K562 (cell line): ENCODE measurements at regions not wholly inside any gene's neighbourhood (a gene's known extent, or its start where the extent isn't known, plus 50 kb on each side); places are given as distances from the start of the nearest gene placed in this dataset.
A peak's percentile ranks its signal among the peaks of the same experiment; 100 is the strongest.

ENCODE experiments used
- ATAC-seq: fragments of 200-7000 bp; cut with Tn5 transposase; 3 replicates; pipeline ENCODE4 v1.9.1; 2020; ENCODE audit warnings: moderate library complexity
- BruUV-seq: library from RNA; stranded (reverse); fragments of 400-500 nt; replicated peaks from 2 replicates; lab custom pipeline; 2021; lab: Mats Ljungman, UMichigan
- CTCF ChIA-PET: fragments of 300-600 bp; formaldehyde crosslinking; extraction: SDS; loops from one replicate; lab custom pipeline; 2021; ENCODE audit warnings: low intra/inter-chr PET ratio; lab: Yijun Ruan, JAX
- POLR2A ChIA-PET: fragments of 300-600, 350-650 bp; sonication (Branson Sonifier 250); formaldehyde crosslinking; extraction: SDS; loops from one replicate; lab custom pipeline; 2021; ENCODE audit warnings: antibody characterized with exemption, inconsistent platforms; lab: Yijun Ruan, JAX
- DNase-seq, 4 experiments: peaks; one replicate each; pipeline versions ENCODE4 v3.0.0 to v3.0.0-alpha.2; 2011 to 2018; ENCODE audit warnings: low spot score in 3 of 4, mixed read lengths in 3 of 4; ENCODE audit errors: extremely low read depth in 1 of 4
- FAIRE-seq: peaks from 2 replicates; lab custom pipeline; 2011; peaks lifted over from hg19 to GRCh38; lab: Jason Lieb, UNC
- H2AFZ ChIP-seq: 2 replicates; pipeline ENCODE4 v1.6.0; 2011; ENCODE audit warnings: low read depth, low read length, control low read depth, inconsistent platforms
- H3K27ac ChIP-seq: fragments of 200-600 bp; 3 replicates; pipeline ENCODE4 v1.8.0; 2011; ENCODE audit warnings: low read depth, mild to moderate bottlenecking, control low read depth, inconsistent platforms, low read length, moderate library complexity, mixed read lengths; ENCODE audit errors: extremely low read depth
- H3K27me3 ChIP-seq, 2 experiments: fragments of 300-600 bp in 1 of 2; 2 replicates in 1 of 2; 3 replicates in 1 of 2; pipeline versions ENCODE4 v1.6.0 to v1.8.0; 2011; ENCODE audit warnings: inconsistent platforms in 2 of 2, low read length in 2 of 2, mild to moderate bottlenecking in 1 of 2, mixed read lengths in 1 of 2, moderate library complexity in 1 of 2; ENCODE audit not compliant: control insufficient read depth in 2 of 2, insufficient read depth in 2 of 2
- H3K36me3 ChIP-seq: fragments of 300-600 bp; 3 replicates; pipeline ENCODE4 v1.8.0; 2011; ENCODE audit warnings: mild to moderate bottlenecking, low read length, inconsistent platforms; ENCODE audit not compliant: control insufficient read depth, insufficient read depth
- H3K4me1 ChIP-seq, 2 experiments: fragments of 200-600 bp in 1 of 2; replicated peaks in 1 of 2; 2 replicates in 1 of 2; 3 replicates in 1 of 2; pipeline versions ENCODE4 v1.5.1 to v1.8.0; 2011; ENCODE audit warnings: inconsistent platforms in 2 of 2, low read length in 2 of 2, mild to moderate bottlenecking in 1 of 2, mixed read lengths in 1 of 2, moderate library complexity in 1 of 2; ENCODE audit not compliant: control insufficient read depth in 2 of 2, insufficient read depth in 2 of 2
- H3K4me2 ChIP-seq: 2 replicates; pipeline ENCODE4 v1.6.1; 2011; ENCODE audit warnings: low read length, control low read depth, inconsistent platforms, mixed read lengths; ENCODE audit not compliant: insufficient read depth
- H3K4me3 ChIP-seq: fragments of 200-600 bp; sonication (generic), shearing (Covaris generic); 2 replicates; pipeline ENCODE4 v1.5.1; 2016; ENCODE audit warnings: control low read depth, inconsistent platforms
- H3K79me2 ChIP-seq: fragments of 200-600 bp; 3 replicates; pipeline ENCODE4 v1.8.0; 2011; ENCODE audit warnings: low read length, inconsistent platforms; ENCODE audit not compliant: control insufficient read depth, insufficient read depth
- H3K9ac ChIP-seq, 2 experiments: 2 replicates each; pipeline versions ENCODE4 v1.6.0 to v1.6.1; 2011; ENCODE audit warnings: low read depth in 2 of 2, low read length in 2 of 2, control low read depth in 1 of 2, inconsistent platforms in 1 of 2, mild to moderate bottlenecking in 1 of 2, mixed read lengths in 1 of 2; ENCODE audit not compliant: insufficient read depth in 1 of 2
- H3K9me1 ChIP-seq: one replicate; pipeline ENCODE4 v1.6.0; 2011; ENCODE audit warnings: inconsistent platforms, mild to moderate bottlenecking, low read length, moderate library complexity; ENCODE audit not compliant: control insufficient read depth, insufficient read depth
- H3K9me3 ChIP-seq: replicated peaks from 2 replicates; pipeline ENCODE4 v1.5.1; 2011; ENCODE audit warnings: low read depth, low read length, inconsistent platforms; ENCODE audit not compliant: control insufficient read depth, insufficient read depth
- H4K20me1 ChIP-seq: replicated peaks from 2 replicates; pipeline ENCODE4 v1.6.1; 2011; ENCODE audit warnings: low read length, inconsistent platforms, mixed read lengths; ENCODE audit not compliant: control insufficient read depth, insufficient read depth
- ARID2 ChIP-seq: fragments of 450-650 bp; IDR thresholded peaks from 2 replicates; pipeline ENCODE4 v1.6.1; 2017; ENCODE audit warnings: antibody characterized with exemption, mild to moderate bottlenecking
- ZNF75A ChIP-seq: fragments of 450-650 bp; formaldehyde crosslinking; IDR thresholded peaks from 2 replicates; pipeline ENCODE4 v1.4.0; 2020; ENCODE audit warnings: mild to moderate bottlenecking
- WGBS: fragments of 100-300 bp; shearing (Covaris generic); methylation state at CpG from one replicate; pipeline ENCODE4 v1.1.6; 2016; ENCODE audit warnings: low coverage, mixed read lengths; ENCODE audit not compliant: insufficient coverage; ENCODE audit errors: missing lambda C conversion rate; 5-methylcytosine and 5-hydroxymethylcytosine counted together
- in situ Hi-C: fragments of 300-500 bp; cut with MboI; formaldehyde crosslinking; loops from 4 replicates; pipeline ENCODE4 v1.15.0; 2018; ENCODE audit warnings: inconsistent platforms, mixed read lengths
- intact Hi-C: fragments of 100-400 bp; cut with micrococcal nuclease; formaldehyde crosslinking; loops from 2 replicates; pipeline ENCODE4 v1.14.2; 2022
- TF ChIP-seq, protein P1 (sequence below): fragments of 450-650 bp; formaldehyde crosslinking; IDR thresholded peaks from 2 replicates; pipeline ENCODE4 v1.4.0; 2020; ENCODE audit warnings: mild to moderate bottlenecking, moderate library complexity
- TF ChIP-seq, protein P2 (sequence below): sonication (generic); formaldehyde crosslinking; IDR thresholded peaks from 2 replicates; pipeline ENCODE4 v1.8.1; 2023; ENCODE audit warnings: mild to moderate bottlenecking, missing genetic modification reagents
- TF ChIP-seq, protein P3 (sequence below), 2 experiments: fragments of 450-650 bp; formaldehyde crosslinking in 1 of 2; IDR thresholded peaks; 2 replicates each; pipeline versions ENCODE4 v1.4.0 to v1.6.1; 2014 to 2020; ENCODE audit warnings: mild to moderate bottlenecking in 2 of 2, borderline replicate concordance in 1 of 2, low read depth in 1 of 2
- TF ChIP-seq, protein P4 (sequence below): sonication (generic); formaldehyde crosslinking; IDR thresholded peaks from 2 replicates; pipeline ENCODE4 v1.8.1; 2023; ENCODE audit warnings: mild to moderate bottlenecking, missing genetic modification reagents, moderate library complexity

DNA sequence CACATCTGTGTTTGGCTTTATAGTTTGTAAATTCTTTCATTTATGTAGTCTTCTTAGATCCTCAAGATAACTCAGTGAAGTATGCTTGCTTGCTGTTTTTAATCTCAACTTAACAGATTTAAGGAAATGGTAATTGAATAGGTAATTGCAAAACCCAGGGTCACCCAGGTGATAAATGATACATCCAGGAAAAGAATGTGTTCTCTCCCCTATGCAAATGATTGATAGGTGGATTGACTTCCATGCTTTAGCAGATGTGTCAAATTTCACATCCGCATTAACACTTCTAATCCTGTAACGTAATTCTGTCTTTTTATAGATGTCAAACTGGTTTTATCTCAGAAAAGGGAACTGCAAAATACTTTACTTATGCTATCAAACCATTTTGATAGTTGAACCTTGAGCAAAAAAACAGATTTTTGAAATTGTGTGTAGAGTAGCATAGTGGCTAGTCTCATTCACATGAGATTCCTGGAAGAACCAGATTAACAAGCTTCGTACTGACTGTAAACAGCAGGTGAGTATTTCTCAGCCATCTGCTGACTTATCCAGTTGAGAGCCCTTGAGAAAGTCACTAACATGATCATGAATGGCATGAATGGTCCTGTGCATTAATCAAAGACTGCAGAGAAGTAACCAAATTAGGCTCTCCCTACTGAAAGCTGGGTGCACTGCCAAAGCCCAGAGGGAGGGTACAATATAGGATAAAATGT, 86.7 kb upstream of the PAM start (continued):
- TF ChIP-seq, protein P1, sequence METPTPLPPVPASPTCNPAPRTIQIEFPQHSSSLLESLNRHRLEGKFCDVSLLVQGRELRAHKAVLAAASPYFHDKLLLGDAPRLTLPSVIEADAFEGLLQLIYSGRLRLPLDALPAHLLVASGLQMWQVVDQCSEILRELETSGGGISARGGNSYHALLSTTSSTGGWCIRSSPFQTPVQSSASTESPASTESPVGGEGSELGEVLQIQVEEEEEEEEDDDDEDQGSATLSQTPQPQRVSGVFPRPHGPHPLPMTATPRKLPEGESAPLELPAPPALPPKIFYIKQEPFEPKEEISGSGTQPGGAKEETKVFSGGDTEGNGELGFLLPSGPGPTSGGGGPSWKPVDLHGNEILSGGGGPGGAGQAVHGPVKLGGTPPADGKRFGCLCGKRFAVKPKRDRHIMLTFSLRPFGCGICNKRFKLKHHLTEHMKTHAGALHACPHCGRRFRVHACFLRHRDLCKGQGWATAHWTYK (CRISPR knock-in tag): no peak
- TF ChIP-seq ARID2: no peak

DNA sequence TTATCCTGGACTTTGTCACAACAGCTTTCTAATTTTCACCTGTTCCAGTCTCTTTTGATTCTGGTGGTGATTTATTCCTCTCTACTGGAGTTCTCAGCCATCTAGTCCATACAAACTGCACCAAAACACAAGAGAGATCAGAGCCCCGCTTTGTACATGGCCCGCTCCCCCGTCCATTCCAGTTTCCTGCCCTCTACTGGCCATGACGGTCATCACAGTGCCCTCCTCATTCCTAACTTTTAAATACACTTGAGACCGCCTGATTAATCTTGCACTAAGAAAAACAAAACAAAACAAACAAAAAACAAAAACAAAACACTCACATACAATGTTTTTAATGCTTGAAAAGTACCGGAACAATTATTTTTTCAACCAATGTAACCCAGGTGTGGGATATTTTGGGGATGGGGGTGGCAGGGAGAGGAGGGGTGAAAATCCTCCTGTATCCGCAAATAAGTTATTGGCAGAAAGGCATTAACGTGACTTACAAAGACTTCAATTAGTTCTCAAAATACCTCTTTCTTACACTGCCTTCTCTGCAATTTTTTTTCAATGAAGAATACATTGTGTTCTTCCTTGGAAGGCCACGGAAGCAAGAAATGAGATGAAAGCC, 84.8 kb upstream of the PAM start:
- ATAC-seq (peak; percentile 100), DNase-seq (peak; percentile 66 to 76 (median 70)), FAIRE-seq (peak; percentile 84)
- BruUV-seq: no TSS peak
- H3K9me3 ChIP-seq: no peaks in the 10 kb centered on the region
- intact Hi-C loops (loop anchor here (5.0 kb wide), 1 partner anchor 88 kb away; no protein-coding TSS in a partner anchor), in situ Hi-C loops (no loop called here)
- H3K4me1 ChIP-seq: no peaks in the 10 kb centered on the region; a peak in 1 of 5 replicates
- no peaks in the 10 kb centered on the region for H3K36me3 ChIP-seq
- H4K20me1 ChIP-seq: no peaks in the 10 kb centered on the region
- no peaks in the 10 kb centered on the region for H3K79me2 ChIP-seq
- WGBS: under 1% methylated on average over 9 of the region's 9 CpGs
- H3K9me1 ChIP-seq: no peaks in the 10 kb centered on the region
- peak overlapping the region; percentile 58 for H3K4me2 ChIP-seq
- ChIA-PET POLR2A (no interaction called here), CTCF (no interaction called here)
- no peaks in the 10 kb centered on the region for H3K27me3 ChIP-seq
- peak overlapping the region; percentile 78 for H2AFZ ChIP-seq
- peak overlapping the region; percentile 37 for H3K4me3 ChIP-seq
- H3K27ac ChIP-seq: peak overlapping the region; percentile 74
- peak overlapping the region in 1 of 2 experiments; percentile 67; a peak in 2 of 4 replicates for H3K9ac ChIP-seq
- TF ChIP-seq, protein P2, sequence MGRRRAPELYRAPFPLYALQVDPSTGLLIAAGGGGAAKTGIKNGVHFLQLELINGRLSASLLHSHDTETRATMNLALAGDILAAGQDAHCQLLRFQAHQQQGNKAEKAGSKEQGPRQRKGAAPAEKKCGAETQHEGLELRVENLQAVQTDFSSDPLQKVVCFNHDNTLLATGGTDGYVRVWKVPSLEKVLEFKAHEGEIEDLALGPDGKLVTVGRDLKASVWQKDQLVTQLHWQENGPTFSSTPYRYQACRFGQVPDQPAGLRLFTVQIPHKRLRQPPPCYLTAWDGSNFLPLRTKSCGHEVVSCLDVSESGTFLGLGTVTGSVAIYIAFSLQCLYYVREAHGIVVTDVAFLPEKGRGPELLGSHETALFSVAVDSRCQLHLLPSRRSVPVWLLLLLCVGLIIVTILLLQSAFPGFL (CRISPR knock-in tag): no peak
- no peak for TF ChIP-seq ZNF75A
- TF ChIP-seq, protein P3, sequence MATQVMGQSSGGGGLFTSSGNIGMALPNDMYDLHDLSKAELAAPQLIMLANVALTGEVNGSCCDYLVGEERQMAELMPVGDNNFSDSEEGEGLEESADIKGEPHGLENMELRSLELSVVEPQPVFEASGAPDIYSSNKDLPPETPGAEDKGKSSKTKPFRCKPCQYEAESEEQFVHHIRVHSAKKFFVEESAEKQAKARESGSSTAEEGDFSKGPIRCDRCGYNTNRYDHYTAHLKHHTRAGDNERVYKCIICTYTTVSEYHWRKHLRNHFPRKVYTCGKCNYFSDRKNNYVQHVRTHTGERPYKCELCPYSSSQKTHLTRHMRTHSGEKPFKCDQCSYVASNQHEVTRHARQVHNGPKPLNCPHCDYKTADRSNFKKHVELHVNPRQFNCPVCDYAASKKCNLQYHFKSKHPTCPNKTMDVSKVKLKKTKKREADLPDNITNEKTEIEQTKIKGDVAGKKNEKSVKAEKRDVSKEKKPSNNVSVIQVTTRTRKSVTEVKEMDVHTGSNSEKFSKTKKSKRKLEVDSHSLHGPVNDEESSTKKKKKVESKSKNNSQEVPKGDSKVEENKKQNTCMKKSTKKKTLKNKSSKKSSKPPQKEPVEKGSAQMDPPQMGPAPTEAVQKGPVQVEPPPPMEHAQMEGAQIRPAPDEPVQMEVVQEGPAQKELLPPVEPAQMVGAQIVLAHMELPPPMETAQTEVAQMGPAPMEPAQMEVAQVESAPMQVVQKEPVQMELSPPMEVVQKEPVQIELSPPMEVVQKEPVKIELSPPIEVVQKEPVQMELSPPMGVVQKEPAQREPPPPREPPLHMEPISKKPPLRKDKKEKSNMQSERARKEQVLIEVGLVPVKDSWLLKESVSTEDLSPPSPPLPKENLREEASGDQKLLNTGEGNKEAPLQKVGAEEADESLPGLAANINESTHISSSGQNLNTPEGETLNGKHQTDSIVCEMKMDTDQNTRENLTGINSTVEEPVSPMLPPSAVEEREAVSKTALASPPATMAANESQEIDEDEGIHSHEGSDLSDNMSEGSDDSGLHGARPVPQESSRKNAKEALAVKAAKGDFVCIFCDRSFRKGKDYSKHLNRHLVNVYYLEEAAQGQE (IDR thresholded peaks at IDR 0.05; ENCODE audit: borderline replicate concordance): no peak
- TF ChIP-seq, protein P3 (CRISPR knock-in tag; IDR thresholded peaks at IDR 0.05; ENCODE audit: low read depth): no peak
- TF ChIP-seq, protein P4, sequence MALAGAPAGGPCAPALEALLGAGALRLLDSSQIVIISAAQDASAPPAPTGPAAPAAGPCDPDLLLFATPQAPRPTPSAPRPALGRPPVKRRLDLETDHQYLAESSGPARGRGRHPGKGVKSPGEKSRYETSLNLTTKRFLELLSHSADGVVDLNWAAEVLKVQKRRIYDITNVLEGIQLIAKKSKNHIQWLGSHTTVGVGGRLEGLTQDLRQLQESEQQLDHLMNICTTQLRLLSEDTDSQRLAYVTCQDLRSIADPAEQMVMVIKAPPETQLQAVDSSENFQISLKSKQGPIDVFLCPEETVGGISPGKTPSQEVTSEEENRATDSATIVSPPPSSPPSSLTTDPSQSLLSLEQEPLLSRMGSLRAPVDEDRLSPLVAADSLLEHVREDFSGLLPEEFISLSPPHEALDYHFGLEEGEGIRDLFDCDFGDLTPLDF (CRISPR knock-in tag): no peak
